ENCODE measurements at regions not wholly inside any gene's neighbourhood (a gene's known extent, or its start where the extent isn't known, plus 50 kb on each side); places are given as distances from the start of the nearest gene placed in this dataset.

DNA sequence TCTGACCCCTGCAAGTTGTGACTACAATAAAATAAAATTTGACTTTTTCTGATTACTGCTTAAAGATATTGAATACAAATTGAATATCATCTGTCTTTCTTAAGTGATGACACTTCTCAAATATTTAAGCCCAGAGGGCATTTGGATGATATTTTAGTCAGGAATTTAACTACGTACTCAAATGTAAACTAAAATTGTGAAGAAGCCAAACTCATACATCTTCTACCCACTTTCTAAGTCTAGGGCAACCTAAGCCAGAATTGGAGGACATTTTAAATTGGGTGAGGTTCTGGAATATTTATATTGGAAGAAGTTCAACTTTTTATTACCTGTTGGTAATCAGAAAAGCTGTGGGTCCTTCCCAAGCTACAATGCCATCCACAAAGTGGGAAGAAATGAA lies 149.1 kb upstream of the WDR11 start:
- TF ChIP-seq, protein P1, sequence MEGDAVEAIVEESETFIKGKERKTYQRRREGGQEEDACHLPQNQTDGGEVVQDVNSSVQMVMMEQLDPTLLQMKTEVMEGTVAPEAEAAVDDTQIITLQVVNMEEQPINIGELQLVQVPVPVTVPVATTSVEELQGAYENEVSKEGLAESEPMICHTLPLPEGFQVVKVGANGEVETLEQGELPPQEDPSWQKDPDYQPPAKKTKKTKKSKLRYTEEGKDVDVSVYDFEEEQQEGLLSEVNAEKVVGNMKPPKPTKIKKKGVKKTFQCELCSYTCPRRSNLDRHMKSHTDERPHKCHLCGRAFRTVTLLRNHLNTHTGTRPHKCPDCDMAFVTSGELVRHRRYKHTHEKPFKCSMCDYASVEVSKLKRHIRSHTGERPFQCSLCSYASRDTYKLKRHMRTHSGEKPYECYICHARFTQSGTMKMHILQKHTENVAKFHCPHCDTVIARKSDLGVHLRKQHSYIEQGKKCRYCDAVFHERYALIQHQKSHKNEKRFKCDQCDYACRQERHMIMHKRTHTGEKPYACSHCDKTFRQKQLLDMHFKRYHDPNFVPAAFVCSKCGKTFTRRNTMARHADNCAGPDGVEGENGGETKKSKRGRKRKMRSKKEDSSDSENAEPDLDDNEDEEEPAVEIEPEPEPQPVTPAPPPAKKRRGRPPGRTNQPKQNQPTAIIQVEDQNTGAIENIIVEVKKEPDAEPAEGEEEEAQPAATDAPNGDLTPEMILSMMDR (conservative IDR thresholded peaks at IDR 0.05; ENCODE audit: low read length), result no peak
- TF ChIP-seq EZH2phosphoT487 (IDR thresholded peaks at IDR 0.05; ENCODE audit: borderline replicate concordance, low read depth, low read length), result no peak

Measured in OCI-LY7 (cell line).